GM23338 (cell line): ENCODE measurements at regions not wholly inside any gene's neighbourhood (a gene's known extent, or its start where the extent isn't known, plus 50 kb on each side); places are given as distances from the start of the nearest gene placed in this dataset.

Experiments used
- CTCF ChIP-seq, 2 experiments: fragments of 200-600 bp in 1 of 2; sonication (generic) in 1 of 2; conservative IDR thresholded peaks; 2 replicates each; pipeline versions ENCODE4 v1.5.1 to v1.6.1; 2016 to 2017; ENCODE audit warnings: antibody characterized with exemption in 2 of 2, low read depth in 2 of 2, mild to moderate bottlenecking in 2 of 2, moderate library complexity in 1 of 2
- POLR2AphosphoS5 ChIP-seq: IDR thresholded peaks from 2 replicates; pipeline ENCODE4 v1.6.1; 2016; ENCODE audit warnings: antibody characterized with exemption, low read depth

GRCh38 chr13:38519229-38519911, 167.5 kb upstream of the FREM2 start:
- TF ChIP-seq CTCF (conservative IDR thresholded peaks at IDR 0.05; ENCODE audit: low read depth in 2 of 2) (no peak), POLR2AphosphoS5 (no peak)
